ENCODE measurements at regions not wholly inside any gene's neighbourhood (a gene's known extent, or its start where the extent isn't known, plus 50 kb on each side); places are given as distances from the start of the nearest gene placed in this dataset.

- intact Hi-C loops (cut with DNase I; ENCODE audit: low total_unique reads): no loop called here
- 43 to 45% methylated on average over 2 of the region's 2 CpGs for WGBS, 2 donors
- no peak for TF ChIP-seq POLR2A (IDR thresholded peaks at IDR 0.05)
- TF ChIP-seq CTCF (IDR thresholded peaks at IDR 0.05): no peak
These were observed 949.9 kb upstream of the NRXN1 start for GRCh38 chr2:51981783-51982182.

DNA sequence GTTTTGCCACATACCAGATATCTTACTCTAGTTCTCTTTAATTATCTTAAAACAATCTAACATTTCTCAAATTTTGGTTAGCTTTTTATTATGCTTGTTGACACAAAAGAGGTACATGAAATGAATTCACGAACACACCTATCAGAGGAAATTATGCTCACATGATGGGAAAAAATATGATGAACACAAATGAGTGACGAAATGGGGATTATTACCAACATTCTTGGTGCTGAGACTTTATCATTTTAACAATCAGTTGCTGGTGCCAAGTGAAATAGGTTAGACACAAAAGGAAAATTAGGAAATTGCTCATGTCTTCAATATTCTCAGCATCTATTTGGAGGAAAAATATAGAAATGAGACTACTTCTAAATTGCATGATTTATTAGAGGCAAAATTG is 944.7 kb upstream of the NRXN1 start:
- H3K4me3 ChIP-seq (ENCODE audit: low read depth, poor library complexity, severe bottlenecking): no peak overlapping the region
- DNase-seq (ENCODE audit: low spot score in 2 of 2): no peak
- 65 to 67% methylated on average over 2 of the region's 2 CpGs for WGBS, 2 donors
- intact Hi-C loops (cut with DNase I; ENCODE audit: low total_unique reads): no loop called here
- TF ChIP-seq POLR2A (IDR thresholded peaks at IDR 0.05) (no peak), CTCF (IDR thresholded peaks at IDR 0.05) (no peak)

More at GRCh38 chr2:51981783-51982182, 949.9 kb upstream of the NRXN1 start:
- DNase-seq (ENCODE audit: low spot score in 2 of 2): no peak
- H3K4me3 ChIP-seq (ENCODE audit: low read depth, poor library complexity, severe bottlenecking): no peak overlapping the region

DNA sequence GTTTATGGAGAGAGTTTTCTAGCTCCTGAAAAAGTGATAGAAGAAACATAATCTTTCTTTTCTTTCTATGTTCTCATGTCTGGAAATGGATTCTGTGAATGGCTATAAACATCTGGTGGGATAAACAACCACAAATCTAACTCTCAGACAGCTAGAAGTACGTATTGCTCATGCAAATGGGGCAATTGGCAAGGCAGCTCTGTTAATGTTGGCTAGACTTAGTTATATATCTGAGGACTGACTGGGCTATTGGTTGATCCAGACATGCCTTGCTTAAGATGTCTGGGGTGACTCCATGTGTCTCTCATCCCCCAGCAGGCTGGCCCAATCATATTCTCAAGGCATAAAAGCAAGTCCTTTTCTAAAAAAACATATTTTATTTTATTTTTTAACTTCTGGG is 939.2 kb upstream of the NRXN1 start:
- TF ChIP-seq CTCF (IDR thresholded peaks at IDR 0.05): no peak
- no peak for TF ChIP-seq POLR2A (IDR thresholded peaks at IDR 0.05)
- H3K4me3 ChIP-seq (ENCODE audit: low read depth, poor library complexity, severe bottlenecking): no peak overlapping the region
- no peak for DNase-seq (ENCODE audit: low spot score in 2 of 2)
- 32 to 48% methylated on average over 1 of the region's 1 CpG for WGBS, 2 donors
- intact Hi-C loops (cut with DNase I; ENCODE audit: low total_unique reads): no loop called here

DNA sequence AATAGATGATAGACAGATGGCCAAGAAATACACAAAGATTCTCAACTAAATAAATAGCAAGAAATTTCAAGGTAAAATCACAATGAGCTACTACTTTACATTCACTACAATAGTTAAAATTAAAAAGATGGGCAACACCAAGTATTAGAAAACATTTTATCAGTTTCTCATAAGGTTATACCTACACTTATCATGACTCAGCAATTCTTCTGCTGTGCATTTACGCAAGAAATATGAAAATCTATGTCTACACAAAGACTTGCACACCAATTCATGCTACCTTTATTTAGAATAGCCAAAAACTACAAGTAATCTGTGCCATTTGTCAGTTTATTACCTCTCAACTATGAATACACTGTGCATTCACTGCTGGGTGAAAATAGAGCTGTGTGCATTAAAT is 937.4 kb upstream of the NRXN1 start:
- WGBS, 2 donors: 27 to 82% methylated on average over 1 of the region's 1 CpG
- intact Hi-C loops (cut with DNase I; ENCODE audit: low total_unique reads): no loop called here
- H3K4me3 ChIP-seq (ENCODE audit: low read depth, poor library complexity, severe bottlenecking): no peak overlapping the region
- TF ChIP-seq POLR2A (IDR thresholded peaks at IDR 0.05) (no peak), CTCF (IDR thresholded peaks at IDR 0.05) (no peak)
- no peak for DNase-seq (ENCODE audit: low spot score in 2 of 2)

DNA sequence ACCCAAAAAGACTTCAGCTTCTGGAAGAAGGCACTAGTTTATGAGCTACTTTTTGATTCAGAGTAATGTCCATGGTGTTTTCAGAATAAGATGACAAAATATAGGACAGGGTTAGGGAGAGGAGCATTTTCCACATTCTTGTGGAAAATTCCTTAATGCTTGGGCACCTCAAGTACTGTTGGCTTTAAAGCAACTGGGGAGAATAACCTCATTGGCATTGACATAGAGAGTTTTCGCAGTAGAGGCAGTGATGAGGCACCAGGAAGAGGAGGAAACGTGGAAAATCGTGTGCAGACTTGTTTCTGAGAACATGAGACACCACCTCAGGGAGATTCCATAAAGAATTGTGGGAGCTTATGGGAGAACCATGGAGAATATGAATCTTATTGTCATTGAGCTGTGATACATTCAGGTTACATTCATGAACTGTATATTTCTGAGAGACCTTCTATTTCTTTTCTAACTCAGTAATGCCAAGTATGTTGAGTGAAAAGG is 929.0 kb upstream of the NRXN1 start:
- WGBS, 2 donors: 46 to 54% methylated on average over 3 of the region's 3 CpGs
- intact Hi-C loops (cut with DNase I; ENCODE audit: low total_unique reads): no loop called here

More for the DNA sequence above, 929.0 kb upstream of the NRXN1 start:
- no peak for DNase-seq (ENCODE audit: low spot score in 2 of 2)
- H3K4me3 ChIP-seq (ENCODE audit: low read depth, poor library complexity, severe bottlenecking): no peak overlapping the region
- TF ChIP-seq POLR2A (IDR thresholded peaks at IDR 0.05) (no peak), CTCF (IDR thresholded peaks at IDR 0.05) (no peak)

Data from lower leg skin (tissue), 4 donors.